HL-60 (cell line): ENCODE measurements at regions not wholly inside any gene's neighbourhood (a gene's known extent, or its start where the extent isn't known, plus 50 kb on each side); places are given as distances from the start of the nearest gene placed in this dataset.

ENCODE experiments used
- POLR2AphosphoS5 ChIP-seq: IDR thresholded peaks from 2 replicates; pipeline ENCODE4 v1.6.1; 2012; ENCODE audit warnings: low read depth
- SPI1 ChIP-seq: IDR thresholded peaks from 2 replicates; pipeline ENCODE4 v1.6.1; 2012; ENCODE audit warnings: low read depth, mild to moderate bottlenecking, borderline replicate concordance
- TF ChIP-seq, protein P1 (sequence below): IDR thresholded peaks from one replicate; pipeline ENCODE4 v1.5.1; 2011; ENCODE audit warnings: low read length, control low read depth, inconsistent platforms; ENCODE audit not compliant: insufficient read depth
- TF ChIP-seq, protein P2 (sequence below): IDR thresholded peaks from 2 replicates; pipeline ENCODE4 v1.6.1; 2012; ENCODE audit warnings: low read depth; ENCODE audit not compliant: insufficient replicate concordance

DNA sequence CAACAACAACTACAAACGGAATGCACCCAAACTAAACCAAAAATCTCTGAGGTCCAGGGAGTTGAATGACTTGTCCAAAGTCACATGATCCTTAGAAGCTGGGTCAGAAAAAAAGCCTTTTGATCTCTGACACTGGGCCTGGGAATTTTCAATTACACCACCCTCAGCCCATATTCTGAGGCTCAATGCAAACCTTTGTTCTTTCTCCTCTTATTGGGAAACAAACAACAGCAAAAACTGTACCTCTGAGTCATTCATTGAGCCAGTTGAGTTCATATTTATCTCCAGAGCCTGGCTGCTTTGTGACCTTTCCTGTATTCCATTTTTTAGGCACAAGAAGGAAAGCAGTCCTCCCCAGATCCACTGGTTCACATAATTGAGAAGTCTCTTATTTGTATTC, 51.2 kb upstream of the SORCS1 start:
- TF ChIP-seq, protein P1, sequence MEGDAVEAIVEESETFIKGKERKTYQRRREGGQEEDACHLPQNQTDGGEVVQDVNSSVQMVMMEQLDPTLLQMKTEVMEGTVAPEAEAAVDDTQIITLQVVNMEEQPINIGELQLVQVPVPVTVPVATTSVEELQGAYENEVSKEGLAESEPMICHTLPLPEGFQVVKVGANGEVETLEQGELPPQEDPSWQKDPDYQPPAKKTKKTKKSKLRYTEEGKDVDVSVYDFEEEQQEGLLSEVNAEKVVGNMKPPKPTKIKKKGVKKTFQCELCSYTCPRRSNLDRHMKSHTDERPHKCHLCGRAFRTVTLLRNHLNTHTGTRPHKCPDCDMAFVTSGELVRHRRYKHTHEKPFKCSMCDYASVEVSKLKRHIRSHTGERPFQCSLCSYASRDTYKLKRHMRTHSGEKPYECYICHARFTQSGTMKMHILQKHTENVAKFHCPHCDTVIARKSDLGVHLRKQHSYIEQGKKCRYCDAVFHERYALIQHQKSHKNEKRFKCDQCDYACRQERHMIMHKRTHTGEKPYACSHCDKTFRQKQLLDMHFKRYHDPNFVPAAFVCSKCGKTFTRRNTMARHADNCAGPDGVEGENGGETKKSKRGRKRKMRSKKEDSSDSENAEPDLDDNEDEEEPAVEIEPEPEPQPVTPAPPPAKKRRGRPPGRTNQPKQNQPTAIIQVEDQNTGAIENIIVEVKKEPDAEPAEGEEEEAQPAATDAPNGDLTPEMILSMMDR, result no peak
- TF ChIP-seq, protein P2, sequence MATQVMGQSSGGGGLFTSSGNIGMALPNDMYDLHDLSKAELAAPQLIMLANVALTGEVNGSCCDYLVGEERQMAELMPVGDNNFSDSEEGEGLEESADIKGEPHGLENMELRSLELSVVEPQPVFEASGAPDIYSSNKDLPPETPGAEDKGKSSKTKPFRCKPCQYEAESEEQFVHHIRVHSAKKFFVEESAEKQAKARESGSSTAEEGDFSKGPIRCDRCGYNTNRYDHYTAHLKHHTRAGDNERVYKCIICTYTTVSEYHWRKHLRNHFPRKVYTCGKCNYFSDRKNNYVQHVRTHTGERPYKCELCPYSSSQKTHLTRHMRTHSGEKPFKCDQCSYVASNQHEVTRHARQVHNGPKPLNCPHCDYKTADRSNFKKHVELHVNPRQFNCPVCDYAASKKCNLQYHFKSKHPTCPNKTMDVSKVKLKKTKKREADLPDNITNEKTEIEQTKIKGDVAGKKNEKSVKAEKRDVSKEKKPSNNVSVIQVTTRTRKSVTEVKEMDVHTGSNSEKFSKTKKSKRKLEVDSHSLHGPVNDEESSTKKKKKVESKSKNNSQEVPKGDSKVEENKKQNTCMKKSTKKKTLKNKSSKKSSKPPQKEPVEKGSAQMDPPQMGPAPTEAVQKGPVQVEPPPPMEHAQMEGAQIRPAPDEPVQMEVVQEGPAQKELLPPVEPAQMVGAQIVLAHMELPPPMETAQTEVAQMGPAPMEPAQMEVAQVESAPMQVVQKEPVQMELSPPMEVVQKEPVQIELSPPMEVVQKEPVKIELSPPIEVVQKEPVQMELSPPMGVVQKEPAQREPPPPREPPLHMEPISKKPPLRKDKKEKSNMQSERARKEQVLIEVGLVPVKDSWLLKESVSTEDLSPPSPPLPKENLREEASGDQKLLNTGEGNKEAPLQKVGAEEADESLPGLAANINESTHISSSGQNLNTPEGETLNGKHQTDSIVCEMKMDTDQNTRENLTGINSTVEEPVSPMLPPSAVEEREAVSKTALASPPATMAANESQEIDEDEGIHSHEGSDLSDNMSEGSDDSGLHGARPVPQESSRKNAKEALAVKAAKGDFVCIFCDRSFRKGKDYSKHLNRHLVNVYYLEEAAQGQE, result no peak
- TF ChIP-seq POLR2AphosphoS5 (no peak), SPI1 (no peak)
